Epidermal melanocyte (primary cell): ENCODE measurements at regions not wholly inside any gene's neighbourhood (a gene's known extent, or its start where the extent isn't known, plus 50 kb on each side); places are given as distances from the start of the nearest gene placed in this dataset.
"Not testable (repeated sequence)": the region's sequence is repeated elsewhere in the genome, so short reads cannot be mapped to it uniquely, and the experiment has no call there.

Experiments used
- DNase-seq: peaks from one replicate; pipeline ENCODE4 v3.0.0; 2011; ENCODE audit warnings: low spot score; ENCODE audit not compliant: insufficient read length

DNA sequence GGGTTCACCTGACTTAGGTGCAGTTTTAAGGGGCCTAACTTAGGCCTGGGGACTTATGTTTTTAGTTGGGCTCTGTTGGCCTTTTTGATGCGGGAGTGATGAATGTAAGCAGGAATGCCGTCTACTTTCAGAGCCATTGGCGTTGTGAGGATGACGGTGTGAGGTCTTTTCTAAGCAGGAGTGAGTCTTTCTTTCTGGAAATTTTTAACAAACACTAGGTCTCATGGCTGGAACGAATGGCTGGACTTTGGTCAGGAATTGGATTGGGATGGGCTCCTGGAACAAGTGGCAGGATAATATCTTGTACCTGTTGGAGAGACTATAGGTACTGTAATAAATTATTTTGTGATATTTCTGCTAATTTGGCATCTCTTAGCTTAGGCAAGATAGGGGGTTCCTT is 163.9 kb upstream of the CCZ1B start:
- DNase-seq, result not testable (repeated sequence)

DNA sequence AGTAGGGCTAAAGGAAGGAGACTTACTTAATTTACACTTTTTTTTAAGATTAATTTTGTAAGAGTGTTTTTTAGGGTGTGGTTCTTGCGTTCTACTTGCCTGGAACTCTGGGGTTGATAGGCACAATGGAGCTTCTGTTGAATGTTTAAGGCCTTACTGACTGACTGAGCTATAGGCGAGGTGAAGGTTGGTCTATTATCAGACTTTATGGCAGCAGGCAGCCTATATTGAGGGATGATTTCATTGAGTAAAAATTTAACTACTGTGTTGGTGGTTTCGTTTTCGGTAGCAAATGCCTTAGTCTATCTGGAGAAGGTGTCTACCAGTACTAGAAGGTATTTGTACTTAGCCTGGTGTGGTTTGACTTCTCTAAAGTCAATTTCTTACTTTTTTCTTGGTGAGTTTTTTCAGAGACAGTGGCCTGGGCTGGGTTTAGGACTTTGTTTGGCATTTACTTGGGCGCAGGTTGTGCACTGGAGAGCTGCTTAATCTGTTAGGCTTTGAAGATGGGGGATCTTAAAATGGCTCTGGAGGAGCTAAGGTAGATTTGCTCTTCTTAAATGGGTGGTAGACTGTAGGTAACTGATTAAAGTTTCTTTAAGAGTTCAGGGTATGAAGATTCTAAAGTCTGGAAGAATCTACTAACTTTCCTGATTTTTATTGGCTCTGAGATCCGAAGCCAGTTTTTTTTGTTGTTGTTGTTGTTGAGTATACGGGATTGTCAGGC is 164.5 kb upstream of the CCZ1B start:
- not testable (repeated sequence) for DNase-seq

DNA sequence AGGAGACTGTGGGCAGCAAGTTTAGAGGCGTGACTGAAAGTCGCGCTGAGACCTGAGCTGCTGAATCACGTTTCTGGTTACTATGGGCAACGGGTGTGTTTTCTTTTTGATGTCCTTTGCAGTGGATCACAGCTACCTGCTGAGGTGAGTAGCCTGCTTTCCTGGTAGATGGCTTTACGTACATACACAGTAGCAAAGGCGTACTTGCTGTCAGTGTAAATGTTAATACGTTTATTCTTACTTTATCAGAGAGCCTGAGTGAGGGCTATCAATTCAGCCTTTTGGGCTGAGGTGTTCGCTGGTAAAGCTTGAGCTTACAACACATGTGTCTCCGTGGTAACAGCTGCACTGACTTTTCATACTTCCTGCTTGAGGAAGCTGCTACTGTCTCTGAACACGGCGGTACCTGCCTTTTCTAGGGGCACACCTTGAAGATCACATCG is 165.1 kb upstream of the CCZ1B start:
- DNase-seq, result not testable (repeated sequence)

DNA sequence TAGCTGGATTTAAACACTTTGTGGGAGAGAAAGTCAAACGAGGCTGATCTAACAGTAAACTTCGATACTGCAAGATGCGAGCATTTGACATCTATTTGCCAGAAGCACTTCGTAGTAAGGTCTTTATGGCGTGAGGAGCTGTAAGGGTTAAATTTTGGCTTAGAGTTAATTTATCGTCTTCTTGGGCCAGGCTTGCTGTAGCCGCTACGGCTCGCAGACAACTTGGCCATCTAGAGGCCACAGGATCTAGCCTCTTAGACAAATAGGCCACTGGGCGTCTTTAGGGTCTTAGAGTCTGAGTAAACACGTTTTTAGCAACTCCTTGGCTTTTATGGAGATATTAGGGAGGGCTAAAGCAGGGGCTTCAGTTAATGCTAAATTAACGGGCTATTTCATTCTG is 165.6 kb upstream of the CCZ1B start:
- DNase-seq, result not testable (repeated sequence)

DNA sequence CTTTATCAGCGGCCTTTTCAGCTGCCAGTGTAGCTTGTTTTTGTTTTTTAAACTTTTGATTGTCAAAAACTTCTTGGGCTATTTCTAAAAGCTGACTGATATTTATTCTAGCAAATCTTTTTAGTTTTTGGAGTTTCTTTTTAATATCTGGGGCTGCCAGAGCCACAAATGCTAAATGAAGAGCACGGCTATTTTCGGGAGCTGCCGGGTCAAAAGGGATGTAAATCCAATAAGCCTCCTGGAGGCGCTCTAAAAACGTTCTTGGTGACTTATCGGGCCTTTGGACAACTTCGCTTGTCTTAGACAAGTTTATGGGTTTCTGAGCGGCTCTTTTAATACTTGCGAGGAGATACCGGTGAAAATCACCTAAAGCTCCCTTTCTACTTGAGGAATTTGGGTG is 166.1 kb upstream of the CCZ1B start:
- not testable (repeated sequence) for DNase-seq

DNA sequence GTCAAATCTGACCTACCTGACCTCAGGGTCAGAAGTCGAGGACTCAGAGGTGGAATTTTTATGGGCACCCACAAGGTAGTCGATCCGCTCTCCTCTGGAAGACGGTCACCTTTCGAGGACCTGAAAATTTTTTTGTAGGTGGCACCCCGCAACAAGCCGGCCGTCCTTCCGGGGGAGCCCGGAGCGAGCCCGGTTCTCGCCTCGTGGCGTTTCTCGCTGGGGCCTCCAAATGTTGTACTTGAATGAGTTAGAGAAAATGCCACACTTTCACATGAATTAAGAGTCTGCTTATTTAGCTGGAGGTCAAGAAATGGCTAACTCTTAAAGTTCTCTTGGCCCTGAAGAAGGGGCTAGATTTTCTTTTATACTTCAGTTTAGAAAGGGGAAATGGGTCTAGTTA is 169.0 kb upstream of the CCZ1B start:
- not testable (repeated sequence) for DNase-seq

DNA sequence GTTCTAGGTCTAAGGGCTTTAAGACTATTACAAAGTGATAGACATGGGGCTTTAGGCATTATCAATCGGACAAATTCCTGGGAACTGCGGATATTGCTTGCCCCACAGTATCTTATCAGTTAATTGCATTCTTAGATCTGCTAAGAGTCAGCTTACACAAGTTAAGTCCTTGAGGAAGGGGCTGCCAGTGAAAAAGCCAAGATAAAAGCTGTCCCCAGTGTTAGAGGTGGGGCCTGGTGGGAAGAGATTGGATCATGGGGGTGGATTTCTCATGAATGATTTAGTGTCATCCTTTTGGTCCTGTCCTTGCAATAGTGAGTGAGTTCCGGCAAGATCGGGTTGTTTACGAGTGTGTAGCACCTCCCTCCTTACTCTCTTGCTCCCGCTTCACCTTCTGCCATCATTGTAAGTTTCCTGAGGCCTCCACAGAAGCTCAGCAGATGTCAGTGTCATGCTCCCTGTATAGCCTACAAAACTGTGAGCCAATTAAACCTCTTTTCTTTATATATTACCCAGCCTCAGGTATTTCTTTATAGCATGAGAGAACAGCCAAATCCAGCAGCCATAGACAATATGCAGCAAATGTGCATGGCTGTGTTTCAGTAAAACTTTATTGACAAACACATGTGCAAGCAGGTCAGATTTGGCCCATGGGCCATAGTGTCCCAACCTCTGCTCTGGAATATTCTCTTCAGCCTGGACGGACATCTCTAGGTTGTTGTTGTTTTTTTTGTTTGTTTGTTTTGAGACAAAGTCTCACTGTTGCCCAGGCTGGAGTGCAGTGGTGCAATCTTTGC is 169.6 kb upstream of the CCZ1B start:
- DNase-seq, result not testable (repeated sequence)

DNA sequence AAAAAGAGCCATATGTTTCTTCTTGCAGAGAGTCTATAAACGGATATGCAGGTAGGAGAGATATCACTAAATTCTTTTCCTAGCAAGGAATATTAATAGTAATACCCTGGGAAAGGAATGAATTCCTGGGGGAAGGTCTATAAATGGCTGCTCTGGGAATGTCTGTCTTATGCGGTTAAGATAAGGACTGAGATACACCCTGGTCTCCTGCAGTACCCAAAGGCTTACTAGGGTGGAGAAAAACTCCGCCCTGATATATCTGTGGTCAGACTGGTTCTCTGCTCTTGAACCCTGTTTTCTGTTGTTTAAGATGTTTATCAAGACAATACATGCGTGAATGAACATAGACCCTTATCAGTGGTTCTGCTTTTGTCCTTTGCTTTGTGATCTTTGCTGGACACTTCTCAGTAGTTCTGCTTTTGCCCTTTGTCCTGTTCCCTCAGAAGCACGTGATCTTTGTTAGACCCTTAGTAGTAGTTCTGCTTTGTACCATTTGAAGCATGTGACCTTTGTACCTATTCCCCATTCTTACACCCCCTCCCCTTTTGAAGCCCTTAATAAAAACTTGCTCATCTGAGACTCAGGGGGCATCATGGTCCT is 173.1 kb upstream of the CCZ1B start:
- not testable (repeated sequence) for DNase-seq

DNA sequence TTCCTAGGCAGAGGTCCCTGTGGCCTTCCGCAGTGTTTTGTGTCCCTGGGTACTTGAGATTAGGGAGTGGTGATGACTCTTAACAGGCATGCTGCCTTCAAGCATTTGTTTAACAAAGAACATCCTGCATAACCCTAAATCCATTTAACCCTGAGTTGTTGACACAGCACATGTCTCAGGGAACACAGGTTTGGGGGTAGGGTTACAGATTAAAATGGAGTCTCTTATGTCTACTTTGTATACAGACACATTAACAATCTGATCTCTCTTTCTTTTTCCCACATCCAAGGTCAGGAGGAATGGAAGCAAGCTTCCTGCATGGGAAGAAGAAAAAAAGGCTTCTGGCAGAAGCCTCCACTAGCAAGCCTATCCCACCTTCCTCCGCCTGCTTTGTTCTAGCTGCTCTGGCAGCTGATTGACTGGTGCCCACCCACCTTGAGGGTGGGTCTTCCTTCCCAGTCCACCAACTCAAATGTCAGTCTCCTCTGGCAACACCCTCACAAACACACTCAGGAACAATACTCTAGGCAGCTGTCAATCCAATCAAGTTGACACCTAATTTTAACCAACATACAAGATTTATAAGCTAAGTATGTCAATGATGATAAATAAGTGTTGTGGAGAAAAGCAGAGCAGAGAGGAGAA is 176.5 kb upstream of the CCZ1B start:
- no peak for DNase-seq

DNA sequence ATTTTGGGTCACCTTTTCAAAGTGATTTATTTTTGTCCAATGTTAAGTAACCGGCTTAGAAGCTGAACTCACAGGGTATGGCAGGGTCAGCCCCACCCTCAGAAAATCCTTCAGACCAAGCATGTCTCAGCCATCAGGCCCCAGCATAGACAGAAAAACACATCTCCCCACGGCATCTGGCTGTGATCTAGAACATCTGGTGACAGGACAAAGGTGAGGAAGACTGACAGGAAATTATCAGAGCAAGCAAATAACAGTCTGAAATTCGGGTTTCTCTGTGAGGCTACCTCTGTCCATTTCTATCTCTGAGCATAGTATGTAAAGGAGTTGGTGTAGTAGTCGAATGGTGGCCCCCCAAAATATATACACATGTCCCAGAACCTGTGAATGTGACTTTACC is 177.0 kb upstream of the C1GALT1 start:
- no peak for DNase-seq

DNA sequence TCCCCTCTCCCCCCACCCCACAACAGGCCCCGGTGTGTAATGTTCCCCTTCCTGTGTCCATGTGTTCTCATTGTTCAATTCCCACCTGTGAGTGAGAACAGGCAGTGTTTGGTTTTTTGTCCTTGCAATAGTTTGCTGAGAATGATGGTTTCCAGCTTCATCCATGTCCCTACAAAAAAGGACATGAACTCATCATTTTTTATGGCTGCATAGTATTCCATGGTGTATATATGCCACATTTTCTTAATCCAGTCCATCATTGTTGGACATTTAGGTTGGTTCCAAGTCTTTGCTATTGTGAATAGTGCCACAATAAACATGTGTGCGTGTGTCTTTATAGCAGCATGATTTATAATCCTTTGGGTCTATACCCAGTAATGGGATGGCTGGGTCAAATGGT is 176.4 kb upstream of the C1GALT1 start:
- DNase-seq, result not testable (repeated sequence)

DNA sequence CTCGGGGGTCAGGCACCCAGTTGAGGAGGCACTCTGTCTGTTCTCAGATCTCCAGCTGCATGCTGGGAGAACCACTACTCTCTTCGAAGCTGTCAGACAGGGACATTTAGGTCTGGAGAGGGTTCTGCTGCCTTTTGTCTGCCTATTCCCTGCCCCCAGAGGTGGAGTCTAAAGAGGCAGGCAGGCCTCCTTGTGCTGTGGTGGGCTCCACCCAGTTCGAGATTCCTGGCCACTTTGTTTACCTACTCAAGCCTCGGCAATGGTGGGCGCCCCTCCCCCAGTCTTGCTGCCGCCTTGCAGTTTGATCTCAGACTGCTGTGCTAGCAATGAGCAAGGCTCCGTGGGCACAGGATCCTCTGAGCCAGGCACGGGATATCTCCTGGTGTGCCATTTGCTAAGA is 171.1 kb upstream of the C1GALT1 start:
- not testable (repeated sequence) for DNase-seq

DNA sequence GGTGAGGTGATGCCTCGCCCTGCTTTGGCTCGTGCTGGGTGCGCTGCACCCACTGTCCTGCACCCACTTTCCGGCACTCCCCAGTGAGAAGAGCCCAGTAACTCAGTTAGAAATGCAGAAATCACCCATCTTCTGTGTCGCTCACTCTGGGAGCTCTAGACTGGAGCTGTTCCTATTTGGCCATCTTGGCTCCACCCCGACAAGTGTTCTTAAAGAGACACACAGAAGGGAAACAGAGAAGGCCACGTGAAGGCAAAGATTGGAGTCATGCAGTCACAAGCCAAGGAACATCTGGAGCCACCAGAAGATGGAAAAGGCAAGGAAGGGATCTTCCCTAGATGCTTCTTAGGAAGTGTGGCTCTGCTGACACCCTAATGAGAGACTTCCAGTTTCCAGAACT is 170.6 kb upstream of the C1GALT1 start:
- DNase-seq, result not testable (repeated sequence)

DNA sequence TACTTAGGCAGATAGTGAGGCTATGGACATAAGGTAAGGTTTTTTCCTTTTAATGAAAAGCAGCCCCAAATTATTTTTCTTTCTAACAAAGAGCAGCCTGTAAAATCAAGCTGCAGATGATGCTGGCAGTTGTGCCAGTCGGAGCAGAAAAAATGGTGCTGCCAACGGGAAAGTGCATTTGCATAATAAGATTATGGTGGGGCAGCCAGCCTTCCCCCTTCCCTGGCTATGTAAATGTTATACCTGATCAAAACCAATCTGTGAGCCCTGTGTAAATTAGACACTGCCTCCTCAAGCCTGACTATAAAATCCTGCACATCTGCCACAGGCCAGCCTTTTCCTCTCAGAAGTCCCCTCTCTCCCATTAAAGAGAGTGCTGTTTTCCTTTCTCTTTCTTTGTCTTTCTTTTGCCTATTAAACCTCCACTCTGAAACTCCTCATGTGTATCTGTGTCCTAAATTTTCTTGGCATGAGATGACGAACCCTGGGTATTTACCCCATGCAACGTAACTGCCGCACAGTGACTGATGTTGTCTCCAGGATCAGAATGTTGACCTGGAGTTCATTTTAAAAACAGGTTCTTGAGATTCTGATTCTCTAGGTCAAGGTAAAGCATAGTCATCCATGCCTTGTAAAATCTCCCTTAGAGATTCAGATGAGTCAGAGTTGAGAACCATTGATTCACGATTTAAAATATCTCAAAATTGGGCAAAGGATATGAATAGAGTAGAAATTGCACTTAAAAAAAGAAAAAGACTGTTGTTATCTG is 167.3 kb upstream of the C1GALT1 start:
- DNase-seq, result no peak

DNA sequence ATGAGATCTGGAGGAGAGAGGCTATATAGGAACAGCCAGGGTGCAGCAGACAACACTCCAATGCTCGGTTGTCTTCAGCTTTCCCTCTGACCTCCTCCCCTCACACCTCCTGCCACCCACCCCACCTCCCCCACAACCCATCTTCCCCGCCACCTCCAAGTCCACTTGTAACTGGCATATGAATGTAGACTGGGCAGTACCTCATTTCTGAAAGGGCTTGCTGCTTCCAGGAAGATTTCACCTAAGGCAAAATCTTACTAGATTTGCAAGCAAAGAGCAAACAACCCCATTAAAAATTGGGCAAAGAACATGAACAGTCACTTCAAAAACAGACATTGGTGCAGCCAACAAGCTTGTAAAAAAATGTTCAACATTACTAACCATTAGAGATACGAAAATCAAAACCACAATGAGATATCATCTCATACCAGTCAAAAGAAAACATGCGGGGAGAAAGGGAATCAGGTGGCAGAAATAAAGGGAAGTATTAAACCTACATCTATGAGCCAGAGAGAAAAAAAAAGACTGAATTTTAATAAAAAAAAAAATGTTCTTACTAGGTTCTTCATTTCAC is 164.6 kb upstream of the C1GALT1 start:
- DNase-seq, result no peak

DNA sequence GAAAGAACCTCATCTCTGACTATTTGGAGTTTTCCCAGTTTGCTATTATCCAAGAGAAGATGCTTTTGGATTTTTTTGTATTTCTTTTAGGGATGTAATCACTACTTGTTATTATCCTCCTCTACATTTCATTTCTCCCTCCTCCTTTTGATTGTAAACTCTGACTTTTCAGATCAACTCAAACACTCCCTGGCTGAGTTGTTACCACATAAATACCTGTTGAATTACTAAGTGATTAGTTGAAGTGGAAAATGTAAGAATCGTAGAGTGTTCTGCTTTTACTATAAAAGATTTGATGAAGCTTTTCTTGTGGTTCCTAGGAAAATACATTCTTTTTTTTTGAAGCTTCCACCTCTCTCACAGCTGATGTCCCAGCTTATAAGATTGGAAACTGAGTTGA is 164.1 kb upstream of the C1GALT1 start:
- DNase-seq, result no peak

DNA sequence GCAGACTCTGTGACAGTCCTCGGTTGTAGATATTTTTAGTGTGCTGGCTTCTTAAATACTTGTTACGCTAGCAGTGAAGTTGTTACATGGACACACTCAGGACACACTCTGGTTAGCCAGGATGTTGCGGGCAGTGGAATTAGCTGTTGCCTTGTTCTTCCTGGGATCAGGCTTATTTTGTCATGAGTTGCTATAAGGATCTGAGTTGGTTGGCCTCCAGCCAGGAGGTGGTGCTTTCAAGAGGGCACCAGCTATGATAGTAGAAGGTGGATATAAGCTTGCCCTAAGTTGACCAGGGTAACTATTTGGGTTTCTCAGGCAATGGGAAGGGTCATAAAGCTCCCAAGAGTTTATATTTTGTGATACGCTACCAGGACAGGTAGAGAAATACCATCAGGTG is 150.1 kb upstream of the C1GALT1 start:
- DNase-seq, result no peak

DNA sequence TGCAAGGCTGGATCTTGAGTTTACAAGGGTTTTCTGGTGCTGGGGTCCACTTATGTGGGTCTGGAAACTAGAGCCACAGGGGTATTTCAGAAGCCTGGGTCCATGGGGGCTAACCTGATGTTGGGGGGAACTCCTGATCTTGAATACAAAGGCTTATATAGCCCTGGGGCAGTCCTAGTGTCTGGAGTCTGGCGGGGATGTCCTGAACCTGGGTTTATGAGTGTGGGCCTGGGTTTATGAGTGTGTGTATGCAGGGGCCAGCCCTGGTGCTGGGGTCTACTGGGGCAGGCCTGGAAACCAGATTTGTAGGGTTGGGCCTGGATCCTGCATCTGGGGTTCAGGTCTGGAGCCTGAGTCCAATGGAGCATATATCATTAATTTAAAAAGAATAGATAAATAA is 146.5 kb upstream of the C1GALT1 start:
- no peak for DNase-seq

DNA sequence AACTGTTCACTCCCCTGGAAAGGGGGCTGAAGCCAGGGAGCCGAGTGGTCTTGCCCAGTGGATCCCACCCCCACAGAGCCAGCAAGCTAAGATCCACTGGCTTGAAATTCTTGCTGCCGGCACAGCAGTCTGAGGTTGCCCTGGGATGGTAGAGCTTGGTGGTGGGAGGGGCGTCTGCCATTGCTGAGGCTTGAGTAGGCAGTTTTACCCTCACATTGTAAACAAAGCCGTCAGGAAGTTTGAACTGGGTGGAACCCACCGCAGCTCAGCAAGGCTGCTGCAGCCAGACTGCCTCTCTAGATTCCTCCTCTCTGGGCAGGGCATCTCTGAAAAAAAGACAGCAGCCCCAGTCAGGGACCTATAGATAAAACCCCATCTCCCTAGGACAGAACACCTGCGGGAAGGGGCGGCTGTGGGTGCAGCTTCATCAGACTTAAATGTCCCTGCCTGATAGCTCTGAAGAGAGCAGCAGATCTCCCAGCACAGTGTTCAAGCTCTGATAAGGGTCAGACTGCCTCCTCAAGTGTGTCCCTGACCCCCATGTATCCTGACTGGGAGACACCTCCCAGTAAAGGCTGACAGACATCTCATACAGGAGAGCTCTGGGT is 140.0 kb upstream of the C1GALT1 start:
- DNase-seq, result not testable (repeated sequence)

DNA sequence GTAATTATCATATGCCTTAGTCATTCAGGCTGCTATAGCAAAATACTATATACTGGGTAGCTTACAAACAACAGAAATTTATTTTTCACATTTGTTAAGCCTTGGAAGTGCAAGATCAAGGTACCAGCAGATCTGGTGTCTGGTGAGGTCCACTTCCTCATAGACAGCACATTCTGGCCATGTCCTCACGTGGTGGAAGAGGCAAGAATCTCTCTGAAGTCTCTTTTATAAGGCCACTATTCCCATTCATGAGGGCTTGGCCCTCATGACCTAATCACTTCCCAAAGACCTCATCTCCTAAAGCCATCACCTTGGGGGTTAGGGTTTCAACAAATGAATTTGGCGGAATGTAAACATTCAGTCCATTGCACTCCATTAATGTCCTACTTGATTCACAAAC is 137.5 kb upstream of the C1GALT1 start:
- DNase-seq, result no peak
